GM23338 (cell line): ENCODE measurements at regions not wholly inside any gene's neighbourhood (a gene's known extent, or its start where the extent isn't known, plus 50 kb on each side); places are given as distances from the start of the nearest gene placed in this dataset.

ENCODE experiments used
- ATAC-seq: fragments of 200-7000 bp; cut with Tn5 transposase; 3 replicates; pipeline ENCODE4 v1.9.1; 2020
- DNase-seq: peaks from one replicate; pipeline ENCODE4 v3.0.0-alpha.2; 2015; ENCODE audit warnings: low spot score
- H2AFZ ChIP-seq: fragments of 200-600 bp; sonication (generic); 2 replicates; pipeline ENCODE4 v1.8.0; 2016; ENCODE audit warnings: antibody characterized with exemption, mild to moderate bottlenecking, moderate library complexity
- H3F3A ChIP-seq: fragments of 200-600 bp; sonication (generic); replicated peaks from 2 replicates; pipeline ENCODE4 v1.8.0; 2017; ENCODE audit warnings: antibody characterized with exemption, mixed run types, low read depth
- H3K27ac ChIP-seq: fragments of 200-600 bp; sonication (generic); 2 replicates; pipeline ENCODE4 v1.6.1; 2016; ENCODE audit warnings: low read depth
- H3K27me3 ChIP-seq: fragments of 200-600 bp; sonication (generic); 2 replicates; pipeline ENCODE4 v1.8.0; 2016; ENCODE audit warnings: mild to moderate bottlenecking, mixed run types, moderate library complexity; ENCODE audit not compliant: insufficient read depth
- H3K36me3 ChIP-seq: fragments of 200-600 bp; sonication (generic); 2 replicates; pipeline ENCODE4 v1.8.0; 2016; ENCODE audit warnings: mild to moderate bottlenecking; ENCODE audit not compliant: insufficient read depth
- H3K4me1 ChIP-seq: fragments of 200-600 bp; sonication (generic); 2 replicates; pipeline ENCODE4 v1.8.0; 2016; ENCODE audit warnings: mild to moderate bottlenecking, moderate library complexity; ENCODE audit not compliant: insufficient read depth
- H3K4me2 ChIP-seq: fragments of 200-600 bp; sonication (generic); 2 replicates; pipeline ENCODE4 v1.7.1; 2017; ENCODE audit warnings: mixed run types
- H3K4me3 ChIP-seq: fragments of 200-600 bp; sonication (generic); 2 replicates; pipeline ENCODE4 v1.6.1; 2016; ENCODE audit warnings: mixed run types
- H3K79me2 ChIP-seq: fragments of 200-600 bp; sonication (generic); replicated peaks from 2 replicates; pipeline ENCODE4 v1.8.0; 2017; ENCODE audit warnings: mild to moderate bottlenecking; ENCODE audit not compliant: insufficient read depth
- H3K9me2 ChIP-seq: fragments of 200-600 bp; sonication (generic); 2 replicates; pipeline ENCODE4 v1.8.0; 2017; ENCODE audit not compliant: insufficient read depth
- H4K20me1 ChIP-seq: fragments of 200-600 bp; sonication (generic); replicated peaks from 2 replicates; pipeline ENCODE4 v1.8.0; 2017; ENCODE audit warnings: mild to moderate bottlenecking; ENCODE audit not compliant: insufficient read depth
- H3K27ac Mint-ChIP-seq: 2 replicates; pipeline ENCODE4 v1.8.0; 2020; ENCODE audit warnings: inconsistent platforms, mild to moderate bottlenecking, moderate library complexity, mixed read lengths
- H3K27me3 Mint-ChIP-seq: 3 replicates; pipeline ENCODE4 v1.8.0; 2022; ENCODE audit warnings: low read depth, mild to moderate bottlenecking, moderate library complexity, mixed read lengths, inconsistent platforms; ENCODE audit not compliant: insufficient read depth, poor library complexity
- H3K36me3 Mint-ChIP-seq: 3 replicates; pipeline ENCODE4 v1.8.0; 2021; ENCODE audit warnings: low read depth, mild to moderate bottlenecking, inconsistent platforms, moderate library complexity, mixed read lengths
- H3K4me1 Mint-ChIP-seq: 3 replicates; pipeline ENCODE4 v1.8.0; 2020; ENCODE audit warnings: mild to moderate bottlenecking, inconsistent platforms, mixed read lengths
- H3K4me3 Mint-ChIP-seq: 3 replicates; pipeline ENCODE4 v1.8.0; 2021; ENCODE audit warnings: moderate library complexity, mild to moderate bottlenecking, inconsistent platforms, mixed read lengths
- H3K9me3 Mint-ChIP-seq: 3 replicates; pipeline ENCODE4 v1.8.0; 2020; ENCODE audit warnings: moderate library complexity, mild to moderate bottlenecking, inconsistent platforms, mixed read lengths
- CREB1 ChIP-seq: fragments of 250-450 bp; sonication (Bioruptor Pico); IDR thresholded peaks from 2 replicates; pipeline ENCODE4 v1.5.0; 2020; ENCODE audit warnings: low read depth, mild to moderate bottlenecking, moderate library complexity
- CTCF ChIP-seq, 2 experiments: fragments of 200-600 bp in 1 of 2; sonication (generic) in 1 of 2; conservative IDR thresholded peaks; 2 replicates each; pipeline versions ENCODE4 v1.5.1 to v1.6.1; 2016 to 2017; ENCODE audit warnings: antibody characterized with exemption in 2 of 2, low read depth in 2 of 2, mild to moderate bottlenecking in 2 of 2, moderate library complexity in 1 of 2
- EZH2 ChIP-seq: fragments of 200-600 bp; sonication (generic); IDR thresholded peaks from one replicate; pipeline ENCODE4 v1.8.0; 2017; ENCODE audit warnings: antibody characterized with exemption, mild to moderate bottlenecking, low read depth; ENCODE audit not compliant: unreplicated experiment
- NANOG ChIP-seq: IDR thresholded peaks from 2 replicates; pipeline ENCODE4 v1.6.1; 2016; ENCODE audit warnings: antibody characterized with exemption, borderline replicate concordance
- POLR2AphosphoS5 ChIP-seq: IDR thresholded peaks from 2 replicates; pipeline ENCODE4 v1.6.1; 2016; ENCODE audit warnings: antibody characterized with exemption, low read depth
- ZNF462 ChIP-seq: fragments of 250-450 bp; sonication (Bioruptor Pico); IDR thresholded peaks from 2 replicates; pipeline ENCODE4 v1.5.0; 2020; ENCODE audit warnings: mild to moderate bottlenecking, moderate library complexity

GRCh38 chr12:24421759-24422158 is 472.3 kb upstream of the SOX5 start:
- Mint-ChIP-seq H3K36me3 (no peaks in the 10 kb centered on the region), H3K4me1 (peaks cover 13% of the 10 kb centered on the region), H3K9me3 (no peaks in the 10 kb centered on the region; the same call in 2 of the 3 replicates), H3K27me3 (no peaks in the 10 kb centered on the region), H3K4me3 (no peak overlapping the region), H3K27ac (no peak overlapping the region)
- no peak for TF ChIP-seq CTCF (conservative IDR thresholded peaks at IDR 0.05; ENCODE audit: low read depth in 2 of 2)
- TF ChIP-seq CREB1 (CRISPR knock-in tag): no peak
- no peak for TF ChIP-seq POLR2AphosphoS5
- no peak for TF ChIP-seq ZNF462 (CRISPR knock-in tag)
- TF ChIP-seq EZH2: no peak
- TF ChIP-seq NANOG: no peak
- H4K20me1 ChIP-seq: no peaks in the 10 kb centered on the region
- no peaks in the 10 kb centered on the region for H3F3A ChIP-seq
- H3K36me3 ChIP-seq: no peaks in the 10 kb centered on the region
- H2AFZ ChIP-seq: no peak overlapping the region
- no peak overlapping the region for H3K27ac ChIP-seq
- no peaks in the 10 kb centered on the region for H3K79me2 ChIP-seq
- no peak overlapping the region for H3K4me3 ChIP-seq
- DNase-seq: no peak
- no peak for ATAC-seq
- H3K27me3 ChIP-seq: no peaks in the 10 kb centered on the region
- no peak overlapping the region for H3K4me2 ChIP-seq
- peaks cover 8% of the 10 kb centered on the region for H3K9me2 ChIP-seq
- 0 out of 2 replicates have a peak, but pooled peaks cover 7% of the 10 kb centered on the region for H3K4me1 ChIP-seq
